ENCODE measurements at regions not wholly inside any gene's neighbourhood (a gene's known extent, or its start where the extent isn't known, plus 50 kb on each side); places are given as distances from the start of the nearest gene placed in this dataset.
"Not testable (repeated sequence)": the region's sequence is repeated elsewhere in the genome, so short reads cannot be mapped to it uniquely, and the experiment has no call there.

DNA sequence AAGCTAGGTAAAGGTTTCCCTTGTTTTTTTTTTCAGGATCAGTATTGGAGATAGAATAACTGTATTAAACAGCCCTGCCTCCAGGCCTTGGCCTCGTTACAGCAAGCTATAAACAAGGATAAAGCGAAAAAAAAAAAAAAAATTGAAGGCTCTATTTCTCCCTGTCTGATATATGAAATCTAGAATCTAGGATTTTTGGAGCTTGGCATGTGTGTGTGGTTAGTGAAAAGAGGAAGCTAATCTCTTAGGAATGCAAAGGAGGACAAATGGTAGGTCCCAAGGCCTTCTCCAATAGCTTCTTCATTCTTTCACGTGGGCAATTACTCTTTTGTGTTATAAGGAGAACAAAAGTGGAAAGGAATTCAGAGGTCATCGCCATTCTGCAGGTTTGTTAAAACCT lies 470.3 kb downstream of the TMEM114 start:
- no peak overlapping the region for H3K4me3 ChIP-seq (ENCODE audit: low read length)
- TF ChIP-seq, protein P1, sequence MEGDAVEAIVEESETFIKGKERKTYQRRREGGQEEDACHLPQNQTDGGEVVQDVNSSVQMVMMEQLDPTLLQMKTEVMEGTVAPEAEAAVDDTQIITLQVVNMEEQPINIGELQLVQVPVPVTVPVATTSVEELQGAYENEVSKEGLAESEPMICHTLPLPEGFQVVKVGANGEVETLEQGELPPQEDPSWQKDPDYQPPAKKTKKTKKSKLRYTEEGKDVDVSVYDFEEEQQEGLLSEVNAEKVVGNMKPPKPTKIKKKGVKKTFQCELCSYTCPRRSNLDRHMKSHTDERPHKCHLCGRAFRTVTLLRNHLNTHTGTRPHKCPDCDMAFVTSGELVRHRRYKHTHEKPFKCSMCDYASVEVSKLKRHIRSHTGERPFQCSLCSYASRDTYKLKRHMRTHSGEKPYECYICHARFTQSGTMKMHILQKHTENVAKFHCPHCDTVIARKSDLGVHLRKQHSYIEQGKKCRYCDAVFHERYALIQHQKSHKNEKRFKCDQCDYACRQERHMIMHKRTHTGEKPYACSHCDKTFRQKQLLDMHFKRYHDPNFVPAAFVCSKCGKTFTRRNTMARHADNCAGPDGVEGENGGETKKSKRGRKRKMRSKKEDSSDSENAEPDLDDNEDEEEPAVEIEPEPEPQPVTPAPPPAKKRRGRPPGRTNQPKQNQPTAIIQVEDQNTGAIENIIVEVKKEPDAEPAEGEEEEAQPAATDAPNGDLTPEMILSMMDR (IDR thresholded peaks at IDR 0.05): no peak
- WGBS (ENCODE audit: insufficient coverage): 76% methylated on average over 4 of the region's 4 CpGs
- Mint-ChIP-seq H3K4me1 (no peaks in the 10 kb centered on the region), H3K27ac (no peak overlapping the region), H3K27me3 (ENCODE audit: low read depth in 2 of 2) (no peaks in the 10 kb centered on the region), H3K36me3 (no peaks in the 10 kb centered on the region), H3K4me3 (no peak overlapping the region), H3K9me3 (peaks cover 6% of the 10 kb centered on the region in 2 donors)
- DNase-seq (no peak), ATAC-seq (no peak)
- H3K4me1 ChIP-seq (ENCODE audit: control insufficient read depth, insufficient read depth, low read length): no peaks in the 10 kb centered on the region
- intact Hi-C loops (cut with micrococcal nuclease): no loop called here
- no peaks in the 10 kb centered on the region for H3K36me3 ChIP-seq (ENCODE audit: control insufficient read depth, insufficient read depth, low read length)
- H3K27ac ChIP-seq (ENCODE audit: low read length): no peak overlapping the region
- H3K9me3 ChIP-seq (ENCODE audit: control insufficient read depth, insufficient read depth, low read length): peaks cover 3% of the 10 kb centered on the region
- no peaks in the 10 kb centered on the region for H3K27me3 ChIP-seq (ENCODE audit: control insufficient read depth, insufficient read depth, low read length)

DNA sequence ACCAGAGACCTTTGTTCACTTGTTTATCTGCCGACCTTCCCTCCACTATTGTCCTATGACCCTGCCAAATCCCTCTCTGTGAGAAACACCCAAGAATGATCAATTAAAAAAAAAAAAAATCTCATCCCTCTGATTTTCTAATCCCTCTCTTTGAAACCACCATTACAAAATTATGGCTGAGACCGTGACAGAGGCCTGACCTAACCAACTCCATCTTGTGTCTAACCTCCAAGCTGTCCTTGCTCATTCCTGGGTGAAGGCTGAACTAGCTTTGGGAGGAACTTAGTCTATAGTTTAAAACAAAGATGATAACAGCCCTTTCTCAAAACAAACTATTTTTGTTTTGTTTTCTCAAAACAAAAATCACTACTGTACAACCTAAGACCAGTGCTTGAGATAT lies 474.5 kb downstream of the TMEM114 start:
- DNase-seq: no peak
- no peak for ATAC-seq
- TF ChIP-seq, protein P1 (IDR thresholded peaks at IDR 0.05): no peak
- Mint-ChIP-seq H3K4me3 (no peak overlapping the region), H3K9me3 (peaks cover 6% of the 10 kb centered on the region in 2 donors), H3K4me1 (no peaks in the 10 kb centered on the region), H3K27ac (no peak overlapping the region), H3K36me3 (no peaks in the 10 kb centered on the region), H3K27me3 (ENCODE audit: low read depth in 2 of 2) (no peaks in the 10 kb centered on the region)
- H3K27ac ChIP-seq (ENCODE audit: low read length): no peak overlapping the region
- no peaks in the 10 kb centered on the region for H3K27me3 ChIP-seq (ENCODE audit: control insufficient read depth, insufficient read depth, low read length)
- H3K9me3 ChIP-seq (ENCODE audit: control insufficient read depth, insufficient read depth, low read length): no peaks in the 10 kb centered on the region
- WGBS (ENCODE audit: insufficient coverage): 90% methylated on average over 2 of the region's 2 CpGs
- H3K4me1 ChIP-seq (ENCODE audit: control insufficient read depth, insufficient read depth, low read length): no peaks in the 10 kb centered on the region
- H3K4me3 ChIP-seq (ENCODE audit: low read length): no peak overlapping the region
- H3K36me3 ChIP-seq (ENCODE audit: control insufficient read depth, insufficient read depth, low read length): no peaks in the 10 kb centered on the region
- intact Hi-C loops (cut with micrococcal nuclease): no loop called here

DNA sequence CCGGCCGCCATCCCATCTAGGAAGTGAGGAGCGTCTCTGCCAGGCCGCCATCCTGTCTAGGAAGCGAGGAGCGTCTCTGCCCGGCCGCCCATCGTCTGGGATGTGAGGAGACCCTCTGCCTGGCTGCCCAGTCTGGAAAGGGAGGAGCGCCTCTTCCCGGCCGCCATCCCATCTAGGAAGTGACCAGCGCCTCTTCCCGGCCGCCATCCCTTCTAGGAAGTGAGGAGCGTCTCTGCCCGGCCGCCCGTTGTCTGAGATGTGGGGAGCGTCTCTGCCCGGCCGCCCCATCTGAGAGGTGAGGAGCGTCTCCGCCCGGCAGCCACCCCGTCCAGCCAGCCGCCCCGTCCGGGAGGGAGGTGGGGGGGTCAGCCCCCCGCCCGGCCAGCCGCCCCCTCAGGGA lies 475.4 kb downstream of the TMEM114 start:
- H3K36me3 Mint-ChIP-seq; H3K4me3 ChIP-seq (ENCODE audit: low read length); H3K9me3 Mint-ChIP-seq; H3K36me3 ChIP-seq (ENCODE audit: control insufficient read depth, insufficient read depth, low read length); H3K27me3 ChIP-seq (ENCODE audit: control insufficient read depth, insufficient read depth, low read length); H3K4me3 Mint-ChIP-seq; H3K4me1 Mint-ChIP-seq; H3K9me3 ChIP-seq (ENCODE audit: control insufficient read depth, insufficient read depth, low read length); H3K27me3 Mint-ChIP-seq (ENCODE audit: low read depth in 2 of 2); intact Hi-C loops (cut with micrococcal nuclease); DNase-seq; H3K4me1 ChIP-seq (ENCODE audit: control insufficient read depth, insufficient read depth, low read length); H3K27ac Mint-ChIP-seq; ATAC-seq; H3K27ac ChIP-seq (ENCODE audit: low read length): not testable (repeated sequence)
- 96% methylated on average over 32 of the region's 32 CpGs for WGBS (ENCODE audit: insufficient coverage)

GRCh38 chr16:8113843-8114242 lies 476.5 kb downstream of the TMEM114 start:
- DNase-seq (no peak), ATAC-seq (no peak)
- Mint-ChIP-seq H3K36me3 (no peaks in the 10 kb centered on the region), H3K27ac (no peak overlapping the region), H3K9me3 (peaks cover 8 to 9% of the 10 kb centered on the region in 2 donors), H3K4me1 (no peaks in the 10 kb centered on the region), H3K27me3 (ENCODE audit: low read depth in 2 of 2) (no peaks in the 10 kb centered on the region), H3K4me3 (no peak overlapping the region)
- H3K27ac ChIP-seq (ENCODE audit: low read length): no peak overlapping the region
- H3K4me1 ChIP-seq (ENCODE audit: control insufficient read depth, insufficient read depth, low read length): no peaks in the 10 kb centered on the region
- no peaks in the 10 kb centered on the region for H3K9me3 ChIP-seq (ENCODE audit: control insufficient read depth, insufficient read depth, low read length)
- TF ChIP-seq, protein P1 (IDR thresholded peaks at IDR 0.05): no peak
- no peak overlapping the region for H3K4me3 ChIP-seq (ENCODE audit: low read length)
- H3K36me3 ChIP-seq (ENCODE audit: control insufficient read depth, insufficient read depth, low read length): no peaks in the 10 kb centered on the region
- H3K27me3 ChIP-seq (ENCODE audit: control insufficient read depth, insufficient read depth, low read length): no peaks in the 10 kb centered on the region
- 94% methylated on average over 2 of the region's 3 CpGs for WGBS (ENCODE audit: insufficient coverage)
- intact Hi-C loops (cut with micrococcal nuclease): no loop called here

Measured in natural killer cell (primary cell).